GM13976 (cell line): ENCODE measurements at regions not wholly inside any gene's neighbourhood (a gene's known extent, or its start where the extent isn't known, plus 50 kb on each side); places are given as distances from the start of the nearest gene placed in this dataset.

Experiments used
- DNase-seq: peaks from one replicate; pipeline ENCODE4 v3.0.0; 2012; ENCODE audit warnings: low spot score
- in situ Hi-C: fragments of 300-500 bp; cut with MboI; formaldehyde crosslinking; loops from one replicate; pipeline ENCODE4 v1.12.0; 2022; ENCODE audit warnings: low sequenced_read_pairs, mixed read lengths, inconsistent platforms; ENCODE audit not compliant: unreplicated experiment
- TF ChIP-seq, protein P1 (sequence below): IDR thresholded peaks from 2 replicates; pipeline ENCODE4 v1.5.1; 2012; ENCODE audit warnings: borderline replicate concordance, mild to moderate bottlenecking; ENCODE audit not compliant: insufficient read depth; ENCODE audit errors: extremely low read depth, missing control alignments, control extremely low read depth

DNA sequence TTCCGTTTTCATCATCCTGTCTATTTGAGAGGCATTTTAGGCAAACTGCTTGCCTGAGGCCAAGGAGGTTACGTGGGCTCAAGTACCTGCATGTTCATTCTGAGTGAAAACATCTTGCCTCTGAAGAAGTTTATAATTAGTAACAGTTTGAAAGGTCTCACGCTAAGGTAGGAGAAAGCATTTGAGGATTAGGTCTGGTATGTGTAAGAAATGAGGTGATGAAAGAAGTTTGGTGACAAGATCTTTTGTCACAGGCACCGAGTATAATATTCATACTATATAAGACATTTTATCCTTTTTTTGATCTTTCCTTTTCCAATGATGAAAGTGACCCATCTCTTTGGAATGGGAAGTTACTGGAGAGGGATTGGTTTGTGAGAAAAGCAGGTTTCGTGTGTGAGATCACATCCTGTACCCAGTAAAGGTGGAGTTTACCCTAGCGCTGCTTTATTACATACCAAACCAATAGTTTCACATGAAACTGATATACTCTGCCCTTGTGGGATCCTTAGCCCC is 98.7 kb upstream of the PDC start:
- TF ChIP-seq, protein P1, sequence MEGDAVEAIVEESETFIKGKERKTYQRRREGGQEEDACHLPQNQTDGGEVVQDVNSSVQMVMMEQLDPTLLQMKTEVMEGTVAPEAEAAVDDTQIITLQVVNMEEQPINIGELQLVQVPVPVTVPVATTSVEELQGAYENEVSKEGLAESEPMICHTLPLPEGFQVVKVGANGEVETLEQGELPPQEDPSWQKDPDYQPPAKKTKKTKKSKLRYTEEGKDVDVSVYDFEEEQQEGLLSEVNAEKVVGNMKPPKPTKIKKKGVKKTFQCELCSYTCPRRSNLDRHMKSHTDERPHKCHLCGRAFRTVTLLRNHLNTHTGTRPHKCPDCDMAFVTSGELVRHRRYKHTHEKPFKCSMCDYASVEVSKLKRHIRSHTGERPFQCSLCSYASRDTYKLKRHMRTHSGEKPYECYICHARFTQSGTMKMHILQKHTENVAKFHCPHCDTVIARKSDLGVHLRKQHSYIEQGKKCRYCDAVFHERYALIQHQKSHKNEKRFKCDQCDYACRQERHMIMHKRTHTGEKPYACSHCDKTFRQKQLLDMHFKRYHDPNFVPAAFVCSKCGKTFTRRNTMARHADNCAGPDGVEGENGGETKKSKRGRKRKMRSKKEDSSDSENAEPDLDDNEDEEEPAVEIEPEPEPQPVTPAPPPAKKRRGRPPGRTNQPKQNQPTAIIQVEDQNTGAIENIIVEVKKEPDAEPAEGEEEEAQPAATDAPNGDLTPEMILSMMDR, result no peak
- in situ Hi-C loops, result no loop called here
- DNase-seq, result no peak

DNA sequence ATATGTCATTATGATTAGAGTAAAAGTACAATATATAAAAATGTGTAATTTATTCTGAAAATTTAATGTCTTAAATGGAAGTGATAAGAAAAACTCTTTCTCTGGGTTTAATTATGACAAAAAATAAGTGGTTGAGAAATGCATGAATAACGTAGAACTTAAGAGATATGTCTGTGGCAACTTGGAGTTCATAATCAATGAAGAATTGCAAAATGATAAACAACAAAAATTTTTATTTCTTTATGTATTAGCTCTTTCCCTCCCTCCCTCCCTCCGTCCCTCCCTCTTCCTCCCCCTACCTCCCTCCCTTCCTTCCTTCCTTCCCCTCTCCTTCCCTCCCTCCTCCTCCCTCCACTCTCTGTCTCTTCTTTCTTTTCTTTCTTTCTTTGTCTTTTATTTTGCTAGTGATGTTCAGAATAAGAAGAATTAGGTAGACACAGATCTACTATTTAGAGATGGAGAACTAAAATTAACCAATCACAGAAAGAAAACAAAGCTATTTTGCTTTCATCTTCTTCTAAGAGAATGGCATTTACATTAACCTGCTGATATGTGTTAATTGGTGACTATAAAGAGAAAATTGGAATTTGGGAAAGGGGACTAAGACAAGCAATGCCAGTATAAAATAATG is 96.3 kb upstream of the PDC start:
- in situ Hi-C loops, result no loop called here
- no peak for DNase-seq
- TF ChIP-seq, protein P1, result no peak

DNA sequence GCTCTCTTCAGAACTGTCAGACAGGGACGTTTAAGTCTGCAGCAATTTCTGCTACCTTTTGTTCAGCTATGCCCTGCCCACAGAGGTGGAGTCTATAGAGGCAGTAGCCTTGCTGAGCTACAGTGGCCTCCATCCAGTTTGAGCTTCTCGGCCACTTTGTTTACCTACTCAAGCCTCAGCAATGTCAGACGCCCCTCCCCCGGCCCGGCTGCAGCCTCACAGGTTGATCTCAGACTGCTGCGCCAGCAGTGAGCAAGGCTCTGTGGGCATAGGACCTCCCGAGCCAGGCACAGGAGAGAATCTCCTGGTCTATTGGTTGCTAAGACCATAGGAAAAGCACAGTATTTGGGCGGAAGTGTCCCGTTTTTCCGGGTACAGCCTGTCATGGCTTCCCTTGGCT is 89.9 kb upstream of the PDC start:
- TF ChIP-seq, protein P1, result no peak
- in situ Hi-C loops, result no loop called here
- DNase-seq, result no peak

DNA sequence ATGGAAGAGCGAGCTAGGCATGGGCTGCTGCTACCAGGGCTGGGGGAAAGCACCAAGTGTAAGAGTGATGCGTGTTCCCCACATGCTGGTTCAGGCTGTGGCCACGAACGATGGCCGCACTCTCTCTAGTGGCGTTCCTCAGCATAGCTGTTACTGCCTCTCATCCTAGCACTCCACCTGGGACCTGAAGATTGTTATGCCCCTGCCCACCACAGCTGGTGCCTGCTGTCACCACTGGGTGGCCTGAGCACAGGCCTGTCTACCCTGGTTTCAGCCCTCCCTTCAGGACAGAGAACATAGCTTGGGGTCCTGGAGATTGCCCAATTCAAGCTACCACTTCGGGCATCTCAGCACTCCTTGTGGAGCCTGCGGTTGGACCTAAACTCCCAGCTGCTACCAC is 80.1 kb upstream of the PDC start:
- TF ChIP-seq, protein P1, result no peak
- in situ Hi-C loops, result no loop called here
- DNase-seq, result no peak

DNA sequence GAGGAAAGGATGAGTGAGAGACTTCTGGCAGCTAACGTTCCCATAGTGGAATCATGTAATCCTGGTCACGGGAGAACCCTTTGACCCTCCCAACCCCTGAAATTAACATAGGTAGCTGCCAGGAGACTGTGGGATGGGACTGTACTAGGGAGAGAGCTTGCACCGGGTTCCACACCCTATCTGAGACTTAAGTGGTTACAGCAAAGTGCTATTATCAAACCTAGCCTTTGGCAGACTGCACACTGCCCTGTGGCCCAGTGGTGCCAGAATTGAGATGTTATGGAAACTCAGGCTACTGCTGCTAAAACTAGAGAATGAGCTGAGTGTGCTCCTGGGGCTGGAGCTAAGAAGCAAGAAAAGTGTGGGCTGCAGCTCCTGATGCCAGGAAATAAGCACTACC is 79.6 kb upstream of the PDC start:
- DNase-seq, result no peak
- TF ChIP-seq, protein P1, result no peak
- in situ Hi-C loops, result no loop called here

DNA sequence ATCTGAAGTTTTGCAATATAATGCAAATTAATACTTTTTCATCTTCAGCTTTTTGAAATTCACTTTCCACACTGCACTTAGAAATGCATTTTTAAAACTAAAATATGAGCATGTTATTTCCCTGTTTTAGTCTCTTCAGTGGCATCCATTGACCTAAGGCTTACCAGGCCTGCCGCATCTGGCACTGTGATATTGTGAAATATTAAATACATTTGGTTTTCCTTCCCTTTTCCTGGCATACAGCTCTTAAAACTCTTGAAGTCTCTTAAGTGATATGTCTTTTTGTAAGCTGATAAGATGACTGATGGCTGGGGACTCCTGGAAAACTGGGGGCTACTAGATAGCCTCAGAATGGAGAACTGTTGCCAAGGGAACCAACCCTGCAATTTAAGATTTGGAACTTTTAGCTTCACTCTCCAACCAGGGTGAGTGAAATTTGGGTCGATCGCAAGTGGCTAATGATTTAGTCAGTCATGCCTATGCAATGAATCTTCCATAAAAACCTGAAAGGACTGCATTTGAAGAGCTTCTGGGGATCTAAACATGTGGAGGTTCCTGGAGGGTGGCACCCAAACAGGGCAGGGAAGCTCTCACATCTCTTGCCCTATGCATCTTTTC is 75.5 kb upstream of the PDC start:
- in situ Hi-C loops, result no loop called here
- TF ChIP-seq, protein P1, result no peak
- DNase-seq, result no peak
